Esophagus muscularis mucosa (tissue), 3 donors: ENCODE measurements at regions not wholly inside any gene's neighbourhood (a gene's known extent, or its start where the extent isn't known, plus 50 kb on each side); places are given as distances from the start of the nearest gene placed in this dataset.

Experiments used
- CTCF ChIP-seq, 3 experiments: fragments of 200-600 bp in 2 of 3; fragments of 450-650 bp in 1 of 3; sonication (generic) in 2 of 3; IDR thresholded peaks; one replicate each; pipeline ENCODE4 v1.5.1; 2017 to 2019; ENCODE audit warnings: antibody characterized with exemption in 3 of 3, mild to moderate bottlenecking in 2 of 3, moderate library complexity in 1 of 3
- POLR2A ChIP-seq: fragments of 450-650 bp; IDR thresholded peaks from one replicate; pipeline ENCODE4 v1.6.1; 2017; ENCODE audit warnings: antibody characterized with exemption, moderate library complexity, mild to moderate bottlenecking, low read depth

DNA sequence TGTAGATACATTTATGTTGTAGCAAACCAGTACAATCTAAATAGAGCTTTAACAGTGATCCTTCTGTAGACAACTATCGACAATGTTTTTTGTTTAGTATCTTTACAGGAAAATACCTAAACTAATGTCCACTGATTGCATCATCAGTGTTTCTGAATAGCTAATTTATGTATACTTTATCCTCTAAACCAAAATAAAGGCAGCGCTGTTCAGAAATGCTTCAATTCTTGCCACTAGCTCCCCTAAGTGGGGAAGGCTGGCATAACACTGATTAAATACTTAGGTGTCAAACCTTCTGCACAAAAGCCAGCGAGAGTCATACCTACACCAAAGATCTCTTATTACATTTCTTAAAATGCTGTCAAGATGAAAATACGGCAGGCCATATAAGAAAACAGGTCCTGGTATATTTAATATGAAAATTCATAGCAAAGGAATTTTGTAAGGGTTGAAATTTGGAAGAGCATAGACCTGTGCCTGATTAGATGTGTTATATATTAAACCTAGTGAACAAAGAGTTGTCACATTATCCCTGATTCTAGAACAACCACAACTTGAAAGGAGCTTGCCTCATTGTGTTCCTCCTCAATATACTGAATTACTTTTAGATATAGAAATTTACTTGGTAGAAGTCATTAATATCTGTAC is 1693.4 kb upstream of the SLC39A10 start:
- no peak for TF ChIP-seq CTCF (IDR thresholded peaks at IDR 0.05)
- no peak for TF ChIP-seq POLR2A
